Stomach (tissue), 8 donors: ENCODE measurements at regions not wholly inside any gene's neighbourhood (a gene's known extent, or its start where the extent isn't known, plus 50 kb on each side); places are given as distances from the start of the nearest gene placed in this dataset.

Source experiments
- DNase-seq, 2 donors: peaks; one replicate each; pipeline versions ENCODE4 v3.0.0 to v3.0.0-alpha.2; 2013 to 2019
- H3K27ac ChIP-seq, 5 donors: fragments of 200-600 bp in 4 of 5; sonication (generic) in 4 of 5; one replicate each; pipeline ENCODE4 v1.5.1; 2013 to 2019; ENCODE audit warnings: mild to moderate bottlenecking in 1 of 5, moderate library complexity in 1 of 5
- H3K27me3 ChIP-seq, 3 donors: fragments of 200-600 bp; sonication (generic); one replicate each; pipeline ENCODE4 v1.5.1; 2017 to 2019; ENCODE audit warnings: mixed run types in 1 of 3
- H3K36me3 ChIP-seq, 4 donors: fragments of 200-600 bp; sonication (generic); 1 replicate in 3 of 4; 2 replicates in 1 of 4; pipeline ENCODE4 v1.5.1; 2016 to 2019
- H3K4me1 ChIP-seq, 4 donors: fragments of 200-600 bp; sonication (generic); one replicate each; pipeline ENCODE4 v1.5.1; 2016 to 2019
- H3K4me3 ChIP-seq, 4 donors: fragments of 200-600 bp; sonication (generic) in 3 of 4; one replicate each; pipeline ENCODE4 v1.5.1; 2016 to 2019; ENCODE audit warnings: mild to moderate bottlenecking in 1 of 4
- H3K9me3 ChIP-seq, 4 donors: fragments of 200-600 bp; sonication (generic); one replicate each; pipeline ENCODE4 v1.5.1; 2016 to 2019
- EP300 ChIP-seq: sonication (generic); formaldehyde crosslinking; IDR thresholded peaks from one replicate; pipeline ENCODE4 v1.6.1; 2017; ENCODE audit warnings: antibody characterized with exemption
- POLR2A ChIP-seq, 4 donors: fragments of 450-650 bp; IDR thresholded peaks; one replicate each; pipeline ENCODE4 v1.6.1; 2016; ENCODE audit warnings: antibody characterized with exemption in 4 of 4, control low read depth in 2 of 4, mild to moderate bottlenecking in 1 of 4, moderate library complexity in 1 of 4
- POLR2AphosphoS5 ChIP-seq, 3 donors: sonication (generic); formaldehyde crosslinking; IDR thresholded peaks; one replicate each; pipeline ENCODE4 v1.6.1; 2016; ENCODE audit warnings: antibody characterized with exemption in 3 of 3
- WGBS, 5 donors: extraction: QIAGEN DNeasy Blood & Tissue Kit in 3 of 5; methylation state at CpG; one replicate each; pipeline versions ENCODE4 v1.1.5 to v1.1.7; 2013 to 2018; 5-methylcytosine and 5-hydroxymethylcytosine counted together
- intact Hi-C: fragments of 100-400 bp; cut with DNase I; formaldehyde crosslinking; loops from one replicate; pipeline ENCODE4 v1.15.1; 2023; ENCODE audit warnings: low total_unique reads
- TF ChIP-seq, protein P1 (sequence below), 7 experiments: fragments of 450-650 bp in 4 of 7; fragments of 200-600 bp in 3 of 7; sonication (generic) in 3 of 7; IDR thresholded peaks; one replicate each; pipeline ENCODE4 v1.5.1; 2016 to 2019; ENCODE audit warnings: antibody characterized with exemption in 7 of 7, control low read depth in 2 of 7, mild to moderate bottlenecking in 1 of 7
- donor health status: healthy with polysubstance abuse.
- donor health status: Bipolar disorder and iron deficiency.
- donor health status: healthy.

DNA sequence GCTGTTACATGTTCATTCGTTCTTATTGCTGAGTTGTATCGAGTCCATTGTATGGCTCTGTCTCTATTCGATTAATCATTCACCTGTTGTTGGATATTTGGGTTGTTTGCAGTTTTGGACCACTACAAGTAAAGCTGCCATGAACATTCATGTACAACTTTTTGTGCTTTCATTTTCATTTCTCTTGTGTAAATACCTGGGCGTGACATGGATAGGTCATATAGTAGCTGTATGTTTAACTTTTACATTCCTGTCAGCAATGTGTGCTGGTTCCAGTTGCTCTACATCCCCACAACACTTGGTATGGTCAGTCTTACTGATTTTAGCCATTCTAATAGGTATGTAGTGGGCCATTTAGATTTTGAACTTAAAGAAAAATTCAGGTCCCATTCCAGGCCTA, 194.2 kb upstream of the PLET1 start:
- WGBS, 5 donors, result 74 to 77% (median 75%) methylated on average over 4 of the region's 4 CpGs
- intact Hi-C loops, result no loop called here

GRCh38 chr11:112455791-112456190, 195.1 kb upstream of the PLET1 start:
- Histone ChIP-seq H3K4me3 (no peak overlapping the region), H3K36me3 (no peaks in the 10 kb centered on the region), H3K9me3 (no peaks in the 10 kb centered on the region), H3K27ac (no peak overlapping the region), H3K4me1 (peaks cover 0 to 6% (median 2%) of the 10 kb centered on the region in 4 donors), H3K27me3 (no peaks in the 10 kb centered on the region)
- intact Hi-C loops, result no loop called here
- TF ChIP-seq POLR2A (IDR thresholded peaks at IDR 0.05), result no peak
- no peak for TF ChIP-seq POLR2AphosphoS5 (IDR thresholded peaks at IDR 0.05)
- TF ChIP-seq, protein P1, sequence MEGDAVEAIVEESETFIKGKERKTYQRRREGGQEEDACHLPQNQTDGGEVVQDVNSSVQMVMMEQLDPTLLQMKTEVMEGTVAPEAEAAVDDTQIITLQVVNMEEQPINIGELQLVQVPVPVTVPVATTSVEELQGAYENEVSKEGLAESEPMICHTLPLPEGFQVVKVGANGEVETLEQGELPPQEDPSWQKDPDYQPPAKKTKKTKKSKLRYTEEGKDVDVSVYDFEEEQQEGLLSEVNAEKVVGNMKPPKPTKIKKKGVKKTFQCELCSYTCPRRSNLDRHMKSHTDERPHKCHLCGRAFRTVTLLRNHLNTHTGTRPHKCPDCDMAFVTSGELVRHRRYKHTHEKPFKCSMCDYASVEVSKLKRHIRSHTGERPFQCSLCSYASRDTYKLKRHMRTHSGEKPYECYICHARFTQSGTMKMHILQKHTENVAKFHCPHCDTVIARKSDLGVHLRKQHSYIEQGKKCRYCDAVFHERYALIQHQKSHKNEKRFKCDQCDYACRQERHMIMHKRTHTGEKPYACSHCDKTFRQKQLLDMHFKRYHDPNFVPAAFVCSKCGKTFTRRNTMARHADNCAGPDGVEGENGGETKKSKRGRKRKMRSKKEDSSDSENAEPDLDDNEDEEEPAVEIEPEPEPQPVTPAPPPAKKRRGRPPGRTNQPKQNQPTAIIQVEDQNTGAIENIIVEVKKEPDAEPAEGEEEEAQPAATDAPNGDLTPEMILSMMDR (IDR thresholded peaks at IDR 0.05), result no peak
- TF ChIP-seq EP300, result no peak
- 57 to 91% (median 80%) methylated on average over 1 of the region's 1 CpG for WGBS, 5 donors
- DNase-seq, result no peak

More for the DNA sequence above, 194.2 kb upstream of the PLET1 start:
- no peak for TF ChIP-seq EP300
- TF ChIP-seq, protein P1 (IDR thresholded peaks at IDR 0.05), result no peak
- Histone ChIP-seq H3K27ac (no peak overlapping the region), H3K4me1 (peaks cover 0 to 6% (median 2%) of the 10 kb centered on the region in 4 donors), H3K27me3 (no peaks in the 10 kb centered on the region), H3K36me3 (no peaks in the 10 kb centered on the region), H3K9me3 (no peaks in the 10 kb centered on the region), H3K4me3 (no peak overlapping the region)
- no peak for DNase-seq

DNA sequence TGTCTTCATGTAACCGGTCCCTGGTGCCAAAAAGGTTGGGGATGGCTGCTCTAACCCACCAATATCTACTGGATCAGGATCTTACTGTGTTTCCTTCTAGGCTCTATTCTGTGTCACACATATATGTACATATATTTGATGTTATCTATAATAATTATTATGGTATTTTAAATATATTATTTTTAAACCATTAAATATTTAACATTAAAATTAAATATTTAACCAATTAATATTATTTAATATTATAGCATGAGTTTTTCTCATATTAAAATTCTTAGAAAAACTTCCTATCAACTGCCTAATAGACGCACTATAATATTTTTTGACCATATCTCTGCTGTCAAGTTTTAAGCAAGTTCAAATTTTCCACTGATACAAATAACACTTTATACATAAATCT, 196.9 kb upstream of the PLET1 start:
- no peak overlapping the region for H3K27ac ChIP-seq
- TF ChIP-seq POLR2AphosphoS5 (IDR thresholded peaks at IDR 0.05) (no peak), POLR2A (IDR thresholded peaks at IDR 0.05) (no peak), EP300 (no peak)
- TF ChIP-seq, protein P1 (IDR thresholded peaks at IDR 0.05), result no peak
- H3K36me3 ChIP-seq, result no peaks in the 10 kb centered on the region
- intact Hi-C loops, result no loop called here
- no peak overlapping the region for H3K4me3 ChIP-seq
- DNase-seq, result no peak
- 89 to 94% (median 93%) methylated on average over 2 of the region's 2 CpGs for WGBS, 5 donors
- peaks cover 0 to 6% (median 2%) of the 10 kb centered on the region in 4 donors for H3K4me1 ChIP-seq
- H3K9me3 ChIP-seq, result no peaks in the 10 kb centered on the region
- H3K27me3 ChIP-seq, result no peaks in the 10 kb centered on the region

DNA sequence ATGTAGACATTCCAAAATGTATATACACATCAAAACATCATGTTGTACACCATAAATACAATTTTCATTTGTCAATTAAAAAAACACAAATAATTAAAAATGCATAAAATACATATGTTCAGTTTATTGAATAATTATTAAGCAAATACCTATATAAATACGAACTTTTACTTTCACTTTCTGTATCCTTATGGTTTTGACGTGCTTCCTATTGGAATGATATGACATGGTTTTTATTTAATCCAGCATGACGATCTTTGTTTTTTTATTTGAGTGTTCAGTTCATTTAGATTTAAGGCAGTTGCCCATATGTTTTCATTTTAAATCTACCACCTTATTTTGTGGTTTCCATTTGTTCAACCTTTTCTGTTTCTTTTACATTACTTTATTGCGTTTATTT, 198.3 kb upstream of the PLET1 start:
- Histone ChIP-seq H3K4me1 (peaks cover 0 to 6% (median 2%) of the 10 kb centered on the region in 4 donors), H3K4me3 (peak overlapping the region in 3 of 4 donors; percentile 3 to 17 (median 14)), H3K27ac (no peak overlapping the region), H3K36me3 (no peaks in the 10 kb centered on the region), H3K9me3 (no peaks in the 10 kb centered on the region), H3K27me3 (no peaks in the 10 kb centered on the region)
- TF ChIP-seq POLR2A (IDR thresholded peaks at IDR 0.05), result no peak
- TF ChIP-seq POLR2AphosphoS5 (IDR thresholded peaks at IDR 0.05), result no peak
- TF ChIP-seq, protein P1 (IDR thresholded peaks at IDR 0.05), result no peak
- no peak for TF ChIP-seq EP300
- intact Hi-C loops, result no loop called here
- DNase-seq, result no peak
- 25 to 51% (median 45%) methylated on average over 4 of the region's 4 CpGs for WGBS, 5 donors
